ENCODE measurements at regions not wholly inside any gene's neighbourhood (a gene's known extent, or its start where the extent isn't known, plus 50 kb on each side); places are given as distances from the start of the nearest gene placed in this dataset.

GRCh38 chr13:66222926-66223325 is 1007.2 kb downstream of the PCDH9 start:
- no peaks in the 10 kb centered on the region for H3K9me3 ChIP-seq
- no peak for TF ChIP-seq POLR2A (IDR thresholded peaks at IDR 0.05)
- no peak for TF ChIP-seq CTCF (IDR thresholded peaks at IDR 0.05)
- TF ChIP-seq EP300 (IDR thresholded peaks at IDR 0.05), result no peak
- no peak overlapping the region for H3K4me3 ChIP-seq
- intact Hi-C loops (cut with DNase I), result no loop called here
- no peak for DNase-seq
- no peaks in the 10 kb centered on the region for H3K27me3 ChIP-seq
- WGBS, 3 donors, result 64 to 90% (median 88%) methylated on average over 4 of the region's 4 CpGs
- H3K27ac ChIP-seq, result no peak overlapping the region
- no peaks in the 10 kb centered on the region for H3K4me1 ChIP-seq (ENCODE audit: insufficient read depth)
- no peaks in the 10 kb centered on the region for H3K36me3 ChIP-seq

- no peak for DNase-seq
- H3K36me3 ChIP-seq, result no peaks in the 10 kb centered on the region
These were observed 1008.0 kb downstream of the PCDH9 start for GRCh38 chr13:66222127-66222526.

GRCh38 chr13:66219506-66219905 is 1010.6 kb downstream of the PCDH9 start:
- TF ChIP-seq POLR2A (IDR thresholded peaks at IDR 0.05) (no peak), EP300 (IDR thresholded peaks at IDR 0.05) (no peak), CTCF (IDR thresholded peaks at IDR 0.05) (no peak)
- H3K27me3 ChIP-seq, result no peaks in the 10 kb centered on the region
- no peaks in the 10 kb centered on the region for H3K4me1 ChIP-seq (ENCODE audit: insufficient read depth)
- no peak overlapping the region for H3K4me3 ChIP-seq
- no peak overlapping the region for H3K27ac ChIP-seq
- H3K9me3 ChIP-seq, result no peaks in the 10 kb centered on the region
- WGBS, 3 donors, result 75 to 92% (median 76%) methylated on average over 1 of the region's 1 CpG
- no peaks in the 10 kb centered on the region for H3K36me3 ChIP-seq
- intact Hi-C loops (cut with DNase I), result no loop called here
- no peak for DNase-seq

More at GRCh38 chr13:66222127-66222526, 1008.0 kb downstream of the PCDH9 start:
- WGBS, 3 donors, result 71 to 92% (median 89%) methylated on average over 4 of the region's 4 CpGs
- TF ChIP-seq CTCF (IDR thresholded peaks at IDR 0.05), result no peak
- no peak for TF ChIP-seq EP300 (IDR thresholded peaks at IDR 0.05)
- TF ChIP-seq POLR2A (IDR thresholded peaks at IDR 0.05), result no peak
- H3K9me3 ChIP-seq, result no peaks in the 10 kb centered on the region
- no peaks in the 10 kb centered on the region for H3K4me1 ChIP-seq (ENCODE audit: insufficient read depth)
- intact Hi-C loops (cut with DNase I), result no loop called here
- no peaks in the 10 kb centered on the region for H3K27me3 ChIP-seq
- H3K4me3 ChIP-seq, result no peak overlapping the region
- H3K27ac ChIP-seq, result no peak overlapping the region

GRCh38 chr13:66218583-66218982 is 1011.6 kb downstream of the PCDH9 start:
- no peak for DNase-seq
- no peaks in the 10 kb centered on the region for H3K27me3 ChIP-seq
- TF ChIP-seq POLR2A (IDR thresholded peaks at IDR 0.05), result no peak
- TF ChIP-seq EP300 (IDR thresholded peaks at IDR 0.05), result no peak
- TF ChIP-seq CTCF (IDR thresholded peaks at IDR 0.05), result no peak
- intact Hi-C loops (cut with DNase I), result no loop called here
- no peak overlapping the region for H3K4me3 ChIP-seq
- H3K4me1 ChIP-seq (ENCODE audit: insufficient read depth), result no peaks in the 10 kb centered on the region
- H3K36me3 ChIP-seq, result no peaks in the 10 kb centered on the region
- H3K9me3 ChIP-seq, result no peaks in the 10 kb centered on the region
- H3K27ac ChIP-seq, result no peak overlapping the region

GRCh38 chr13:66216728-66217127 is 1013.4 kb downstream of the PCDH9 start:
- TF ChIP-seq CTCF (IDR thresholded peaks at IDR 0.05) (no peak), EP300 (IDR thresholded peaks at IDR 0.05) (no peak), POLR2A (IDR thresholded peaks at IDR 0.05) (no peak)
- intact Hi-C loops (cut with DNase I), result no loop called here
- Histone ChIP-seq H3K4me3 (no peak overlapping the region), H3K9me3 (no peaks in the 10 kb centered on the region), H3K4me1 (ENCODE audit: insufficient read depth) (no peaks in the 10 kb centered on the region), H3K27ac (no peak overlapping the region), H3K36me3 (no peaks in the 10 kb centered on the region), H3K27me3 (no peaks in the 10 kb centered on the region)
- DNase-seq, result no peak
- 27 to 31% (median 30%) methylated on average over 6 of the region's 6 CpGs for WGBS, 3 donors

Data from ovary (tissue), 7 donors.